ENCODE measurements at regions not wholly inside any gene's neighbourhood (a gene's known extent, or its start where the extent isn't known, plus 50 kb on each side); places are given as distances from the start of the nearest gene placed in this dataset.

DNA sequence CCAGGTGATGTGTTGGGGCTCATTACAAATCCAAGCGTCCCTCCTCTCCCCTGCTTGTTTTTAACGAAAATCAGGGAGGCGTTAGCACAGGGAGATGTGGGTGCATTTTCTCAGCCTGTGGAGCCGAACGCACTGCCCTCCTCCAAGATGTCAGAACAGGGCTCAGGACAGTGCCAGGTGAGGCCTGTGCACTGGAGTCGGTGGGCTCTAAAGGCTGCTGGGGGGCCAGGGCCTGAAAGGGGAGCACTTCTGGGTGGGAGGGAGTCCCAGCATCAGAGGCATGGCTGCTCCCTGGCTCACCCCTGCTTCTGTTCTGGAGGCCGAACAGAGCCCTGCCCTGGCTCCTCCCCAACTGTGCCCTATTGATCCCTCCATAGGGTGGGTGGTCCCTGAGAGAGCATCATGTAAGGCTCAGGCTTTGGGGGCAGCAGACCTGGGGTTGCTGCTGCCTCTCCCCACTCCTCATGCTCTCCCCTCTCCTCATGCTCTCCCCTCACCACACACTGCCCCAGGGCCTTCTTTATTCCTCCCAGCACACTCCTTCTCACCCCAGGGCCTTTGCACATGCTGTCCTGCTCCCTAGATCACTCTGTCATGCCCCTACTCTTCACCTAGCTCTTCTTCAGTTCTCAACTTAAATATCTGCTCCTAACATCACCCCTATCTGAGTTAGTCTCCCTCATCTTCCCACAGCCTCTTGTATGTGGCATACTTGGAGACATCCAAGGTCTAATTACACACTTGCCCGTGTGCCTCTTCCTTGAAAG lies 725.2 kb downstream of the PTPRU start:
- TF ChIP-seq POLR2AphosphoS5 (IDR thresholded peaks at IDR 0.05): no peak
- TF ChIP-seq, protein P1, sequence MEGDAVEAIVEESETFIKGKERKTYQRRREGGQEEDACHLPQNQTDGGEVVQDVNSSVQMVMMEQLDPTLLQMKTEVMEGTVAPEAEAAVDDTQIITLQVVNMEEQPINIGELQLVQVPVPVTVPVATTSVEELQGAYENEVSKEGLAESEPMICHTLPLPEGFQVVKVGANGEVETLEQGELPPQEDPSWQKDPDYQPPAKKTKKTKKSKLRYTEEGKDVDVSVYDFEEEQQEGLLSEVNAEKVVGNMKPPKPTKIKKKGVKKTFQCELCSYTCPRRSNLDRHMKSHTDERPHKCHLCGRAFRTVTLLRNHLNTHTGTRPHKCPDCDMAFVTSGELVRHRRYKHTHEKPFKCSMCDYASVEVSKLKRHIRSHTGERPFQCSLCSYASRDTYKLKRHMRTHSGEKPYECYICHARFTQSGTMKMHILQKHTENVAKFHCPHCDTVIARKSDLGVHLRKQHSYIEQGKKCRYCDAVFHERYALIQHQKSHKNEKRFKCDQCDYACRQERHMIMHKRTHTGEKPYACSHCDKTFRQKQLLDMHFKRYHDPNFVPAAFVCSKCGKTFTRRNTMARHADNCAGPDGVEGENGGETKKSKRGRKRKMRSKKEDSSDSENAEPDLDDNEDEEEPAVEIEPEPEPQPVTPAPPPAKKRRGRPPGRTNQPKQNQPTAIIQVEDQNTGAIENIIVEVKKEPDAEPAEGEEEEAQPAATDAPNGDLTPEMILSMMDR (IDR thresholded peaks at IDR 0.05): no peak
